ENCODE measurements at regions not wholly inside any gene's neighbourhood (a gene's known extent, or its start where the extent isn't known, plus 50 kb on each side); places are given as distances from the start of the nearest gene placed in this dataset. TPM values are rescaled to one million over a fixed set of nuclear protein-coding genes. Genes with fewer than 3 reads are reported as not detected.

DNA sequence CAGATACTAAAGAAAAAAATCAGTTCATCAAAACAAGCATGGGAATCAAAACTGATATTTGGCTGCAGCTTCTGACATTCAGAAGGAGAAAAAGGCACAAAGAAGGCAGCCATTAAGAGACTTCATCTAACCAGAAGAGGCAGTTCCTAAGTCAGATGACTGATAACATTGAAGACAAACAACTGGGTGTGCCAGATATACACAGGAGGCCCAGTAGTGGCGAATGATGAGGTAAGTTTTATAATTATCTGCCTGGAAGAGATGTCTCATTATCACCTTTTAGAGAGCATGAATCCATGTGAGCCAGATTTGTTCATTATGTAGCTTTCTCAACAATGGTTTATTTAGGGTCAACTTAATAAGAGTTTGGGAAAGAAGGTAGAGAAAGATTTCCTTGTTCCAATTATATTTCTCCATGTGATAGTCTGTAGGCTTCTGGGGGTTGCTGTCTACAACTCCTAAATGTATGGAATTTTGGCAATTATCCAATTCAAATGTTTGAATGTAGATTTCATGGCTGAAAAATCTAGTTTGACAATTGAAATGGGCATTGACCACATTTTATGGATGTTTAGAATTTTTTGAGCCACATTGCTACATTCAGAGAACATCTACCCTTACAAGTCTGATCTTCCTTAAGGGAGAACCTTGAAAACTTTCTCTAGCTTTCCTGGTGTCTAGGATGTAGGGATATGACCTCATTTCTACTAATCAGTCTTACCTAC is 50.4 kb upstream of the RASGRF1 start:
- DNase-seq = no peak
- H3K27ac Mint-ChIP-seq = no peak overlapping the region
- no peak overlapping the region for H3K4me3 Mint-ChIP-seq

More for the DNA sequence above, 50.4 kb upstream of the RASGRF1 start:
- Mint-ChIP-seq H3K4me1 (ENCODE audit: low read depth) (no peaks in the 10 kb centered on the region), H3K27me3 (ENCODE audit: insufficient read depth) (peaks cover 5% of the 10 kb centered on the region; the same call in 1 of the 2 replicates), H3K36me3 (ENCODE audit: low read depth) (peaks cover 10% of the 10 kb centered on the region), H3K9me3 (peaks cover 32% of the 10 kb centered on the region)
- TF ChIP-seq CTCF (IDR thresholded peaks at IDR 0.05) = no peak

Small RNA genes in the stretch of these regions (microRNA-seq; reads per million reads assigned to microRNA genes)
- gene MIR184 = not detected
